ENCODE measurements at regions not wholly inside any gene's neighbourhood (a gene's known extent, or its start where the extent isn't known, plus 50 kb on each side); places are given as distances from the start of the nearest gene placed in this dataset.
A peak's percentile ranks its signal among the peaks of the same experiment; 100 is the strongest.

GRCh38 chr21:24045373-24045772, 1561.9 kb downstream of the MRPL39 start:
- Mint-ChIP-seq H3K27me3 (no peaks in the 10 kb centered on the region), H3K4me3 (no peak overlapping the region), H3K36me3 (ENCODE audit: low read depth) (no peaks in the 10 kb centered on the region), H3K9me3 (no peaks in the 10 kb centered on the region), H3K27ac (no peak overlapping the region), H3K4me1 (ENCODE audit: low read depth) (peaks cover 34% of the 10 kb centered on the region)

- Mint-ChIP-seq H3K9me3 (no peaks in the 10 kb centered on the region), H3K27ac (no peak overlapping the region), H3K4me3 (no peak overlapping the region), H3K36me3 (ENCODE audit: low read depth) (no peaks in the 10 kb centered on the region), H3K4me1 (ENCODE audit: low read depth) (peaks cover 21% of the 10 kb centered on the region), H3K27me3 (no peaks in the 10 kb centered on the region)
Observed at GRCh38 chr21:24042687-24043086, 1564.6 kb downstream of the MRPL39 start.

GRCh38 chr21:24032709-24033232, 1574.5 kb downstream of the MRPL39 start:
- H3K27me3 Mint-ChIP-seq: peaks cover 5% of the 10 kb centered on the region
- H3K4me1 Mint-ChIP-seq (ENCODE audit: low read depth): peaks cover 8% of the 10 kb centered on the region
- H3K4me3 Mint-ChIP-seq: no peak overlapping the region
- peak overlapping the region; percentile 50 for H3K27ac Mint-ChIP-seq
- H3K9me3 Mint-ChIP-seq: peaks cover 13% of the 10 kb centered on the region
- H3K36me3 Mint-ChIP-seq (ENCODE audit: low read depth): no peaks in the 10 kb centered on the region

- no peaks in the 10 kb centered on the region for H3K36me3 Mint-ChIP-seq (ENCODE audit: low read depth)
- H3K27me3 Mint-ChIP-seq: no peaks in the 10 kb centered on the region
- peaks cover 5% of the 10 kb centered on the region for H3K9me3 Mint-ChIP-seq
- no peak overlapping the region for H3K27ac Mint-ChIP-seq
- no peak overlapping the region for H3K4me3 Mint-ChIP-seq
- no peaks in the 10 kb centered on the region for H3K4me1 Mint-ChIP-seq (ENCODE audit: low read depth)
Observed at GRCh38 chr21:24027396-24027795, 1579.9 kb downstream of the MRPL39 start.

- H3K27me3 Mint-ChIP-seq: no peaks in the 10 kb centered on the region
- H3K36me3 Mint-ChIP-seq (ENCODE audit: low read depth): no peaks in the 10 kb centered on the region
- H3K4me1 Mint-ChIP-seq (ENCODE audit: low read depth): no peaks in the 10 kb centered on the region
- no peak overlapping the region for H3K4me3 Mint-ChIP-seq
- no peak overlapping the region for H3K27ac Mint-ChIP-seq
- peaks cover 8% of the 10 kb centered on the region for H3K9me3 Mint-ChIP-seq
Observed at GRCh38 chr21:24025101-24025500, 1582.2 kb downstream of the MRPL39 start.

- H3K9me3 Mint-ChIP-seq: peaks cover 17% of the 10 kb centered on the region
- peaks cover 6% of the 10 kb centered on the region for H3K27me3 Mint-ChIP-seq
- H3K4me1 Mint-ChIP-seq (ENCODE audit: low read depth): no peaks in the 10 kb centered on the region
- no peak overlapping the region for H3K27ac Mint-ChIP-seq
- no peak overlapping the region for H3K4me3 Mint-ChIP-seq
- peaks cover 8% of the 10 kb centered on the region for H3K36me3 Mint-ChIP-seq (ENCODE audit: low read depth)
Observed at GRCh38 chr21:24023936-24024335, 1583.3 kb downstream of the MRPL39 start.

- peaks cover 17% of the 10 kb centered on the region for H3K9me3 Mint-ChIP-seq
- no peak overlapping the region for H3K27ac Mint-ChIP-seq
- no peak overlapping the region for H3K4me3 Mint-ChIP-seq
- H3K4me1 Mint-ChIP-seq (ENCODE audit: low read depth): no peaks in the 10 kb centered on the region
- H3K36me3 Mint-ChIP-seq (ENCODE audit: low read depth): peaks cover 8% of the 10 kb centered on the region
- H3K27me3 Mint-ChIP-seq: peaks cover 6% of the 10 kb centered on the region
Observed at GRCh38 chr21:24023402-24023801, 1583.9 kb downstream of the MRPL39 start.

GRCh38 chr21:24014381-24014780, 1592.9 kb downstream of the MRPL39 start:
- Mint-ChIP-seq H3K27me3 (peaks cover 3% of the 10 kb centered on the region), H3K4me3 (no peak overlapping the region), H3K36me3 (ENCODE audit: low read depth) (peaks cover 2% of the 10 kb centered on the region), H3K9me3 (peaks cover 4% of the 10 kb centered on the region), H3K4me1 (ENCODE audit: low read depth) (no peaks in the 10 kb centered on the region), H3K27ac (no peak overlapping the region)

- no peak overlapping the region for H3K27ac Mint-ChIP-seq
- no peak overlapping the region for H3K4me3 Mint-ChIP-seq
- H3K9me3 Mint-ChIP-seq: no peaks in the 10 kb centered on the region
- no peaks in the 10 kb centered on the region for H3K36me3 Mint-ChIP-seq (ENCODE audit: low read depth)
- no peaks in the 10 kb centered on the region for H3K27me3 Mint-ChIP-seq
- H3K4me1 Mint-ChIP-seq (ENCODE audit: low read depth): no peaks in the 10 kb centered on the region
Observed at GRCh38 chr21:24011087-24011486, 1596.2 kb downstream of the MRPL39 start.

GRCh38 chr21:24007592-24007991, 1599.7 kb downstream of the MRPL39 start:
- Mint-ChIP-seq H3K27ac (no peak overlapping the region), H3K9me3 (peaks cover 7% of the 10 kb centered on the region), H3K4me3 (no peak overlapping the region), H3K36me3 (ENCODE audit: low read depth) (no peaks in the 10 kb centered on the region), H3K27me3 (no peaks in the 10 kb centered on the region), H3K4me1 (ENCODE audit: low read depth) (no peaks in the 10 kb centered on the region)

GRCh38 chr21:23986987-23987386, 1620.3 kb downstream of the MRPL39 start:
- Mint-ChIP-seq H3K4me1 (ENCODE audit: low read depth) (no peaks in the 10 kb centered on the region), H3K27me3 (no peaks in the 10 kb centered on the region), H3K9me3 (peaks cover 20% of the 10 kb centered on the region), H3K36me3 (ENCODE audit: low read depth) (peaks cover 3% of the 10 kb centered on the region), H3K27ac (no peak overlapping the region), H3K4me3 (no peak overlapping the region)

GRCh38 chr21:23986214-23986613, 1621.1 kb downstream of the MRPL39 start:
- H3K4me3 Mint-ChIP-seq: no peak overlapping the region
- peaks cover 3% of the 10 kb centered on the region for H3K36me3 Mint-ChIP-seq (ENCODE audit: low read depth)
- H3K4me1 Mint-ChIP-seq (ENCODE audit: low read depth): no peaks in the 10 kb centered on the region
- H3K27ac Mint-ChIP-seq: no peak overlapping the region
- peaks cover 20% of the 10 kb centered on the region for H3K9me3 Mint-ChIP-seq
- H3K27me3 Mint-ChIP-seq: no peaks in the 10 kb centered on the region

GRCh38 chr21:23982546-23982945, 1624.7 kb downstream of the MRPL39 start:
- Mint-ChIP-seq H3K9me3 (peaks cover 17% of the 10 kb centered on the region), H3K36me3 (ENCODE audit: low read depth) (peaks cover 3% of the 10 kb centered on the region), H3K4me3 (no peak overlapping the region), H3K27me3 (no peaks in the 10 kb centered on the region), H3K27ac (no peak overlapping the region), H3K4me1 (ENCODE audit: low read depth) (no peaks in the 10 kb centered on the region)

GRCh38 chr21:23977971-23978370, 1629.3 kb downstream of the MRPL39 start:
- Mint-ChIP-seq H3K4me3 (no peak overlapping the region), H3K36me3 (ENCODE audit: low read depth) (no peaks in the 10 kb centered on the region), H3K27me3 (no peaks in the 10 kb centered on the region), H3K4me1 (ENCODE audit: low read depth) (no peaks in the 10 kb centered on the region), H3K27ac (no peak overlapping the region), H3K9me3 (no peaks in the 10 kb centered on the region)

- H3K36me3 Mint-ChIP-seq (ENCODE audit: low read depth): no peaks in the 10 kb centered on the region
- no peaks in the 10 kb centered on the region for H3K27me3 Mint-ChIP-seq
- peak overlapping the region; percentile 70 for H3K4me3 Mint-ChIP-seq
- H3K9me3 Mint-ChIP-seq: no peaks in the 10 kb centered on the region
- peak overlapping the region; percentile 29 for H3K27ac Mint-ChIP-seq
- peaks cover 15% of the 10 kb centered on the region for H3K4me1 Mint-ChIP-seq (ENCODE audit: low read depth)
Observed at GRCh38 chr21:23968722-23969647, 1638.3 kb downstream of the MRPL39 start.

Data from stimulated activated naive CD8-positive, alpha-beta T cell treated with anti-CD3 and anti-CD28 coated beads, Interleukin-15, Interleukin-2, amounts not matched to agents 100 ng/mL and 50 ng/mL, for 24 hours (primary cell).